PC-9 (cell line): ENCODE measurements at regions not wholly inside any gene's neighbourhood (a gene's known extent, or its start where the extent isn't known, plus 50 kb on each side); places are given as distances from the start of the nearest gene placed in this dataset.

ENCODE experiments used
- EZH2 ChIP-seq: fragments of 200-600 bp; sonication (generic); IDR thresholded peaks from 2 replicates; pipeline ENCODE4 v1.8.0; 2017; ENCODE audit warnings: antibody characterized with exemption, low read depth
- TF ChIP-seq, protein P1 (sequence below): fragments of 200-600 bp; sonication (generic); conservative IDR thresholded peaks from 2 replicates; pipeline ENCODE4 v1.6.1; 2017; ENCODE audit warnings: mixed run types, antibody characterized with exemption, mild to moderate bottlenecking, moderate library complexity

- TF ChIP-seq, protein P1, sequence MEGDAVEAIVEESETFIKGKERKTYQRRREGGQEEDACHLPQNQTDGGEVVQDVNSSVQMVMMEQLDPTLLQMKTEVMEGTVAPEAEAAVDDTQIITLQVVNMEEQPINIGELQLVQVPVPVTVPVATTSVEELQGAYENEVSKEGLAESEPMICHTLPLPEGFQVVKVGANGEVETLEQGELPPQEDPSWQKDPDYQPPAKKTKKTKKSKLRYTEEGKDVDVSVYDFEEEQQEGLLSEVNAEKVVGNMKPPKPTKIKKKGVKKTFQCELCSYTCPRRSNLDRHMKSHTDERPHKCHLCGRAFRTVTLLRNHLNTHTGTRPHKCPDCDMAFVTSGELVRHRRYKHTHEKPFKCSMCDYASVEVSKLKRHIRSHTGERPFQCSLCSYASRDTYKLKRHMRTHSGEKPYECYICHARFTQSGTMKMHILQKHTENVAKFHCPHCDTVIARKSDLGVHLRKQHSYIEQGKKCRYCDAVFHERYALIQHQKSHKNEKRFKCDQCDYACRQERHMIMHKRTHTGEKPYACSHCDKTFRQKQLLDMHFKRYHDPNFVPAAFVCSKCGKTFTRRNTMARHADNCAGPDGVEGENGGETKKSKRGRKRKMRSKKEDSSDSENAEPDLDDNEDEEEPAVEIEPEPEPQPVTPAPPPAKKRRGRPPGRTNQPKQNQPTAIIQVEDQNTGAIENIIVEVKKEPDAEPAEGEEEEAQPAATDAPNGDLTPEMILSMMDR, result no peak
- TF ChIP-seq EZH2, result no peak
These were observed 162.7 kb downstream of the MACROH2A1 start for GRCh38 chr5:135236228-135236907.
